ENCODE measurements at regions not wholly inside any gene's neighbourhood (a gene's known extent, or its start where the extent isn't known, plus 50 kb on each side); places are given as distances from the start of the nearest gene placed in this dataset.

- no peak overlapping the region for H3K4me2 ChIP-seq (ENCODE audit: low read length)
- H3K4me3 ChIP-seq (ENCODE audit: low read length), result no peak overlapping the region
- no peaks in the 10 kb centered on the region for H3K79me2 ChIP-seq (replicated peaks; ENCODE audit: insufficient read depth, low read length)
- no peak overlapping the region for H3K27ac ChIP-seq (ENCODE audit: low read length)
- H3K9me3 ChIP-seq (ENCODE audit: low read length), result no peaks in the 10 kb centered on the region
- no peak overlapping the region for H2AFZ ChIP-seq (ENCODE audit: low read depth, low read length)
- TF ChIP-seq, protein P1, sequence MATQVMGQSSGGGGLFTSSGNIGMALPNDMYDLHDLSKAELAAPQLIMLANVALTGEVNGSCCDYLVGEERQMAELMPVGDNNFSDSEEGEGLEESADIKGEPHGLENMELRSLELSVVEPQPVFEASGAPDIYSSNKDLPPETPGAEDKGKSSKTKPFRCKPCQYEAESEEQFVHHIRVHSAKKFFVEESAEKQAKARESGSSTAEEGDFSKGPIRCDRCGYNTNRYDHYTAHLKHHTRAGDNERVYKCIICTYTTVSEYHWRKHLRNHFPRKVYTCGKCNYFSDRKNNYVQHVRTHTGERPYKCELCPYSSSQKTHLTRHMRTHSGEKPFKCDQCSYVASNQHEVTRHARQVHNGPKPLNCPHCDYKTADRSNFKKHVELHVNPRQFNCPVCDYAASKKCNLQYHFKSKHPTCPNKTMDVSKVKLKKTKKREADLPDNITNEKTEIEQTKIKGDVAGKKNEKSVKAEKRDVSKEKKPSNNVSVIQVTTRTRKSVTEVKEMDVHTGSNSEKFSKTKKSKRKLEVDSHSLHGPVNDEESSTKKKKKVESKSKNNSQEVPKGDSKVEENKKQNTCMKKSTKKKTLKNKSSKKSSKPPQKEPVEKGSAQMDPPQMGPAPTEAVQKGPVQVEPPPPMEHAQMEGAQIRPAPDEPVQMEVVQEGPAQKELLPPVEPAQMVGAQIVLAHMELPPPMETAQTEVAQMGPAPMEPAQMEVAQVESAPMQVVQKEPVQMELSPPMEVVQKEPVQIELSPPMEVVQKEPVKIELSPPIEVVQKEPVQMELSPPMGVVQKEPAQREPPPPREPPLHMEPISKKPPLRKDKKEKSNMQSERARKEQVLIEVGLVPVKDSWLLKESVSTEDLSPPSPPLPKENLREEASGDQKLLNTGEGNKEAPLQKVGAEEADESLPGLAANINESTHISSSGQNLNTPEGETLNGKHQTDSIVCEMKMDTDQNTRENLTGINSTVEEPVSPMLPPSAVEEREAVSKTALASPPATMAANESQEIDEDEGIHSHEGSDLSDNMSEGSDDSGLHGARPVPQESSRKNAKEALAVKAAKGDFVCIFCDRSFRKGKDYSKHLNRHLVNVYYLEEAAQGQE (IDR thresholded peaks at IDR 0.05; ENCODE audit: borderline replicate concordance), result no peak
- TF ChIP-seq MXI1 (conservative IDR thresholded peaks at IDR 0.05; ENCODE audit: poor library complexity, severe bottlenecking), result no peak
- TF ChIP-seq TAF1 (IDR thresholded peaks at IDR 0.05; ENCODE audit: low read depth), result no peak
- no peak for TF ChIP-seq CTCF (IDR thresholded peaks at IDR 0.05; ENCODE audit: poor library complexity, severe bottlenecking)
- no peak for TF ChIP-seq RAD21 (conservative IDR thresholded peaks at IDR 0.05)
- no peaks in the 10 kb centered on the region for H3K27me3 ChIP-seq (ENCODE audit: insufficient read depth, low read depth, low read length)
- H3K9ac ChIP-seq (ENCODE audit: low read length), result no peak overlapping the region
- no peaks in the 10 kb centered on the region for H4K20me1 ChIP-seq (ENCODE audit: insufficient read depth)
- no peaks in the 10 kb centered on the region for H3K36me3 ChIP-seq (ENCODE audit: insufficient read depth, low read length)
- H3F3A ChIP-seq (ENCODE audit: insufficient read depth, low read length, poor library complexity, severe bottlenecking), result no peaks in the 10 kb centered on the region
- no peaks in the 10 kb centered on the region for H3K9me2 ChIP-seq (ENCODE audit: insufficient read depth, low read length)
Observed at GRCh38 chr11:36750349-36750748, 152.3 kb upstream of the RAG2 start.

DNA sequence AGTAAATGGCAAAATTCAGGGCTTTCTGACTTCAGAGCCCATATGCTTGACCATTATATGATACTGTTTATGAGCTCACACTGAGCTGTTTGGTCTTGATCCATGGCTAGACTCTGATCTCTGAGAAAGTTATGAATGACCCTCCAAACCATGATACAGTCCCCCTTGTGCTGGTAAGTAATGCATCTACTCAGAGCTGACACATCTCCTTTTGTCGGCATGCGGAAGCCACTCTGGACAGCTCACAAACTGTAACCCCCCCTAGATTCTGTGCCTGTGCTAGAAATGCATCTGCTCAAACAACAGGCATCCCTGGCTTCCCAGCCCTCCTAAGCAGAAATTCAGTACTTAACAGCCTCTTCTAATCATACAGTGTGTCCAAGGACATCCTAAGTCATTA is 150.8 kb upstream of the RAG2 start:
- H3K27me3 ChIP-seq (ENCODE audit: insufficient read depth, low read depth, low read length), result no peaks in the 10 kb centered on the region
- H4K20me1 ChIP-seq (ENCODE audit: insufficient read depth), result no peaks in the 10 kb centered on the region
- H3F3A ChIP-seq (ENCODE audit: insufficient read depth, low read length, poor library complexity, severe bottlenecking), result no peaks in the 10 kb centered on the region
- no peak overlapping the region for H3K4me2 ChIP-seq (ENCODE audit: low read length)
- no peaks in the 10 kb centered on the region for H3K9me2 ChIP-seq (ENCODE audit: insufficient read depth, low read length)
- no peak overlapping the region for H2AFZ ChIP-seq (ENCODE audit: low read depth, low read length)
- H3K36me3 ChIP-seq (ENCODE audit: insufficient read depth, low read length), result no peaks in the 10 kb centered on the region
- no peak for TF ChIP-seq POLR2AphosphoS5 (IDR thresholded peaks at IDR 0.05)
- no peak for TF ChIP-seq RAD21 (conservative IDR thresholded peaks at IDR 0.05)
- TF ChIP-seq, protein P1 (IDR thresholded peaks at IDR 0.05; ENCODE audit: borderline replicate concordance), result no peak
- no peak for TF ChIP-seq EZH2 (IDR thresholded peaks at IDR 0.05; ENCODE audit: borderline replicate concordance, insufficient read depth, low read length, poor library complexity, severe bottlenecking)
- TF ChIP-seq TAF1 (IDR thresholded peaks at IDR 0.05; ENCODE audit: low read depth), result no peak
- no peak for TF ChIP-seq SMC3 (conservative IDR thresholded peaks at IDR 0.05; ENCODE audit: poor library complexity)
- no peak for TF ChIP-seq EP300 (conservative IDR thresholded peaks at IDR 0.05; ENCODE audit: poor library complexity, severe bottlenecking)
- TF ChIP-seq CTCF (IDR thresholded peaks at IDR 0.05; ENCODE audit: poor library complexity, severe bottlenecking), result no peak
- no peaks in the 10 kb centered on the region for H3K9me3 ChIP-seq (ENCODE audit: low read length)
- H3K79me2 ChIP-seq (replicated peaks; ENCODE audit: insufficient read depth, low read length), result no peaks in the 10 kb centered on the region
- H3K27ac ChIP-seq (ENCODE audit: low read length), result no peak overlapping the region
- H3K4me3 ChIP-seq (ENCODE audit: low read length), result no peak overlapping the region
- no peak overlapping the region for H3K9ac ChIP-seq (ENCODE audit: low read length)
